Kidney glomerular epithelial cell (primary cell): ENCODE measurements at regions not wholly inside any gene's neighbourhood (a gene's known extent, or its start where the extent isn't known, plus 50 kb on each side); places are given as distances from the start of the nearest gene placed in this dataset.
"Not testable (repeated sequence)": the region's sequence is repeated elsewhere in the genome, so short reads cannot be mapped to it uniquely, and the experiment has no call there.

Experiments used
- DNase-seq: peaks from one replicate; lab custom pipeline; 2025; lab: John Stamatoyannopoulos, UW

GRCh38 chr19:56894626-56895025 is 54.1 kb upstream of the PEG3 start:
- no peak for DNase-seq

DNA sequence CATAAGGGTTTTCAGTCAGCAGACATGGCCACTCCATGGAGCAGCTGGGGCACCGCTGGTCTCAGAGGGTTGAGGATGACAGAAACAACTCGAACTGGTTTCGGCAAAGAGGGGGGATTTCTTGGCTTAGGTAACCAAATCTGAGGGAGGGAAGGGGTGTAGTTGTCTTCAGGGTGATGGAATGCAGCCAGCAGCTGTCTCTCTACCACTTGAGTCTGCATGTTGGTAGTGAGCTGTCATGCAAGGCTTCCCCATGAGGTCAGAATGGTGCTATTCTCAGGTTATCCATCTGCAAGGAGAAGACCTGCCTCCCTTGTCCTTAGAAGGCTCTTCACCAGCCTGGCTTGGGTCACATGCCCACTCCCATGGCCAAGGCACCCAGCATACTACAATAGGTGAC is 55.6 kb upstream of the PEG3 start:
- no peak for DNase-seq

DNA sequence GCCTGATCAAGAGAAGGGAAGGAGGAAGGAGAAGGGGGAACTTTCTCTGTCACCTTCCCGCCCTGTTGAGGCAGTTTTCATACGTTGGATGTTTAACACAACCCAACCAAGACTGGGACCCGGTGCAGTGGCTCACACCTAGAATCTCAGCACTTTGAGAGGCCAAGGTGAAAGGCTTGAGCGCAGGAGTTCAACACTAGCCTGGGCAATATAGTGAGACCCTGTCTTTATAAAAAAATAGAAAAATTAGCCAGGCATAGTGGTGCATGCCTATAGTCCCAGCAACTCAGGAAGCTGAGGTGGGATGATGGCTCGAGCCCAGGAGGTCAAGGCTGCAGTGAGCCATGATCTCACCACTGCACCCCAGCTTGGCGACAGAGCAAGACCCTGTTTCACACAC is 59.4 kb upstream of the PEG3 start:
- DNase-seq = no peak

- DNase-seq = no peak
Observed at GRCh38 chr19:56900573-56901097, 60.1 kb upstream of the PEG3 start.

DNA sequence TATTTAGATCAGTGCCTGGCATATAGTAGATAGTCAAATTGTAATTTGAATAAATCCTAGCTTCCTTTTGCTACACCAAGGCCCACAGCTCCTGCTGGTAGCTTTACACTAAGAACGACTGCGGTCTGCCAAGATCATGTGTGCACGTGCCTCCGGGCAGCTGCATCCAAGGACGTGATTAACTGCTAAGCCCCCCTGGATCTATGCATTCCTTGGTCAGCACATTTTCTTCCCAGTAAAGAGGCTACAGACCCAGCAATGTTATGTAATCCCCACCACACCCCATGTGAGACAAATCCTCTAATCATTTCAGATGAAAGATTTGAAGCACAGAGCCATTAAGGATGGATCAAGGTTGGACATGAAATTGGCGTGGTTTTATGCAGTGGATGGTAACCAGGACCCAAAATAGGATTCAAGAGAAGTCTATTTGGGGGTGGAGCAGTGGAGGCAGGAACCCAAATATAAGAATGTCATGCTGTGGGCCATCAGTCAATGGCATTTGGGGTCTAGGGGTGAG is 65.2 kb upstream of the PEG3 start:
- DNase-seq = no peak

DNA sequence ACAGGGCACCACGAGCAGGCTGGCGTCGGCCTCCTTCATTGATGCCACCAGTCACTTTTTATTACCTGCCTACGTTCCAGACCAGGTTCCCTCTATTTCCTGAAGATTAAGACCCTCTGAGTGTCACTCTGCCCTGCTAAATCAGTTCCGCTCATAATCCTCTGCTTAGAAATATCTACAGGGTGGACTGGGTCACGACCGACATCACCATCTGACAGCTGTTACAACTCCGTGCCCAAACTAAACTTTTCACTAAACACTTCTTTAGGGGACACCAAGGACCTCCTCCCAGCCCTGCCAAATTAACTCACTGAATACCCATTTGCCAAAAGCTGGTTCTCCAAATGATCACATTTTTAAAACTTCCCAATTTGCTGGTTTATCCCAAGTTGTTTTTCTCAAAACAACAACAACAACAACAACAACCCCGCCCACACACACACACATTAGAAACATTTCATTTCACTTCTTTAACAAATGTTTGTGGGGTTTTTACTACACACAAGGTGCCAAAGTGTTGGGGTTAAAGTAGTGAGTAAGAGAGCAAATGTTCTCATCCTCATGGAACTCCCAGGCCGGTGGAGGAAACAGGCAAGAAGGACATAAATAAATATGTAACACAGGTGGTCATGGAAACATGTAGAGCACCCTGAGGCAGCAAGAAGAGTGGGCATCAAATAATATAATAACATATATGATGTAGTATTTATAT is 72.0 kb upstream of the PEG3 start:
- no peak for DNase-seq

- DNase-seq = not testable (repeated sequence)
Observed at GRCh38 chr19:56913113-56913455, 72.6 kb upstream of the PEG3 start.

DNA sequence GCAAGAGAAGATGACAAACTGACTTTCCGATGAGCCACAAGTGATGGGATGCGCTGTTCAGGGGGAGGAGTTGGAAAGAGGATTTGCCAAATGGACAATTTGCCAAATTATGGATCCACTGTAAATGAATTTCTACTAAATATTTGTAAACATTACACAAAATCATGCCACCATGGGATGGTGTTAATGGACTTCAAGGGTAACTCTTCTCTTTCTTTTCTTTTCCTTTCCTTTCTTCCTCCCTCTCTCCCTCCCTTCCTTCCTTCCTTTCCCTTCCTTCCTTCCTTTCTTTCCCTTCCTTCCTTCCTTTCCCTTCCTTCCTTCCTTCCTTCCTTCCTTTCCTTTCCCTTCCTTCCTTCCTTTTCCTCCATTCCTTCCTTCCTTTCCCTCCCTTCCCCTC is 76.0 kb upstream of the PEG3 start:
- DNase-seq = no peak

DNA sequence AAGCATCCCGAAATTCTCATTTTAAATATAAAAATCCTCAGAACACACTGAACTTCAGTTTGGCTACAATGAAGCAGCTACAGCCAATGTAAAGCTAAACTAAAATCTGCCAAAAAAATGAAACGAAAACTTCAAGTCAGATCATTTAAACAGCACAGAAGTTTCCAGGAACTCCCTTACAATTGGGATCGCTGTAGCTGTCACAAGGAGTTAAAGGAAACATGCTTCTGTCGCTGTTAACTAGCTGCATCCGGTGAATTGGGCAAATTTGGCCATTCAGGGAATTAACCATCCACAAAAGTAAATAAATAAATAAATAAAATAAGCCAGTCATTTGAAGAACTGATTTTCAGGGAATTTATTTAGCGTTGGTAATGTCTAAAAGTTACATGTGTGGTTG is 77.0 kb upstream of the PEG3 start:
- no peak for DNase-seq

- DNase-seq = no peak
Observed at GRCh38 chr19:56917998-56918397, 77.5 kb upstream of the PEG3 start.

DNA sequence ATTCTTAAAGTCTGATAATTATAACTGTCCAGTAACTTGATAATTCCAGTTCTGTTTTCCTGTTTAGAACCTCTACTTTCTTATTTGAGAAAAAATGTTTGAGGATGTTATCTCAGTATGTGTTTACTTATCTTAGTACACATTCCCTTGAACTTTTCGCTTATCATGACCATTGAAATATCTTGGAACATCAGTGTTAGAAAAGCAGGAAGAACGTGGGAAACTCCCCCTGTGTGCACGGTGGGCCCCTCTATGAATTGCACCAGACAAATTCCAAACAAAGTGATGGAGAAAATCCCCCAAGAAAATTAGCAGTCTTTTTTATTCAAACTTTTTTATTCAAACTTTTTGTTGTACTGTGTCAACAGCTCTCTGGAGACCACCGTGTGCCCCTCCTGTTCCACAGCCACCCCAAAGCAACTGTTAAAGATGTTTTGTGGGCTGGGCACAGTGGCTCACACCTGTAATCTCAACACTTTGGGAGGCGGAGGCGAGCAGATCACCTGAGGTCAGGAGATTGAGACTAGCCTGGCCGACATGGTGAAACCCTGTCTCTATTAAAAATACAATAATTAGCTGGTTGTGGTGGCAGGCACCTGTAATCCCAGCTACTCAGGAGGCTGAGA is 78.3 kb upstream of the PEG3 start:
- DNase-seq = no peak

DNA sequence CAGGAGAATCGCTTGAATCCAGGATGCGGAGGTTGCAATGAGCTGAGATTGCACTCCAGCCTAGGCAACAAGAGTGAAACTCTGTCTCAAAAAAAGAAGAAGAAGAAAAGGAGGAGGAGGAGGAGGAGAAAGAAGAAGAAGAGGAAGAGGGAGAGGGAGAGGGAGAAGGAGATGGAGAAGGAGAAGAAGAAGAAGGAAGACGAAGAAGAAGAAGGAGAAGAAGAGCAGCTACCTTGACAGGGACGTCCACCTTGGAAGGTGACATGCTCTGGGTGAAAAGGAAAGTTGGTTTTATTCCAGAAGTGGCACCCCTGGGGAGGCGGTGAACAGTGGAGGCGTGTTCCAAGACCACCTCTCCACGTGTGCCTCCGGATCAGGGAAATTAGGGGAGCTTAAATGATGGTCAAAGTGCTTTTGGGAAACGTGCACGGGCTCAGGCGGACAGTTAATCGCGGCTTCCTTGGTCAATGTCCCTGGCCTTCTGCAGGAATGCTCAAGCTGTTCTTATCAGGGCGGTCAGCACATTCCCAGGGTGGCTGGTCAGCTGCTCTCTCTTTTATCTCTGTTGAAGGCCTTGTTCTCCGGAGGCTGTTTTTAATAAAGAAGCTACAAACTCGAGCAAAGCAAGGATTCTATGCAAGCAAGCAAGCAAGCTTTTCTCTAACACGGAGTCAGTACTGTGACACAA is 78.9 kb upstream of the PEG3 start:
- no peak for DNase-seq

- not testable (repeated sequence) for DNase-seq
Observed at GRCh38 chr19:56926094-56926493, 85.6 kb upstream of the PEG3 start.

- DNase-seq = no peak
Observed at GRCh38 chr19:56927294-56927693, 86.8 kb upstream of the PEG3 start.

GRCh38 chr19:56927791-56928207 is 87.3 kb upstream of the PEG3 start:
- DNase-seq = peak; percentile 48

DNA sequence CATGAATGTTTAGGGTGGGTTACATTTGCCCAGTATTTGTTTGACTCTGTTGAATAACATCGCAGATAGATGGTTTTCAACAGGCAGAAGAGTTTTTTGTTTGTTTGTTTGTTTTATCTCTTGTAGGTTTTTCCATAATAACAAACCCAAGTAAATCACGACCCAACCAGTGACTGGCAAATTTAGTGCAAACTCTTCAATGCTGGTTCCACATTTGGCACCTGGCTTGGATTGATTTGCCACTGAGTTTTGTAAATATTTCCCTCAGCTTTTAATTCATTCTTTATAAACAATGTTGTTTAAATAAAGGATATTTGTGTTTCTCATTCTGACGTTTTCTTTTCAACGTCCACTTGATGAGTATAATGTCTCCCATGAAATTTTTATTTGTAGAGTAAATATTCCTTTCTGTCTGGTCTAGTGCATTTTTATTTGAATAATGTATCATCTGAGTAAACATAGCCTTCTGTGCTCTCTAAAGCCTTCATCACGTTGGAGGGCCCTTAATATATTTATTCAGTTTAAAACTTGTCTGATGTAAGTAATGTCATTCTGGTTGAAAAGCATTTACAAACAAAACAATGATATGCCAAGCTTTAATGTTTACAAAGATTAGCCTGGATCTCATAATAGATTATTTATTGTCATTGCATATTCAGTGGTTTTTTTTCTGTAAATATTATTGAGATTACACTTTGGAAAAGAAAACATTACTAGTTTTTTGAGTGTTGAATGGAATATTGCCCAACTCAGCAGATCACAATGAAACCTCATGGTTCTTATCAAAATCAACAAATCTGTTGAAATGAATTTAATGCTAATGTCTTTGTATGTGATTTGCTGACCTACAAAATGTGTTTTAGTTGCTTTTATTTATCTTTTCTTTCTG is 90.4 kb upstream of the PEG3 start:
- DNase-seq = no peak

- no peak for DNase-seq
Observed at GRCh38 chr19:56933014-56933705, 92.6 kb upstream of the PEG3 start.

DNA sequence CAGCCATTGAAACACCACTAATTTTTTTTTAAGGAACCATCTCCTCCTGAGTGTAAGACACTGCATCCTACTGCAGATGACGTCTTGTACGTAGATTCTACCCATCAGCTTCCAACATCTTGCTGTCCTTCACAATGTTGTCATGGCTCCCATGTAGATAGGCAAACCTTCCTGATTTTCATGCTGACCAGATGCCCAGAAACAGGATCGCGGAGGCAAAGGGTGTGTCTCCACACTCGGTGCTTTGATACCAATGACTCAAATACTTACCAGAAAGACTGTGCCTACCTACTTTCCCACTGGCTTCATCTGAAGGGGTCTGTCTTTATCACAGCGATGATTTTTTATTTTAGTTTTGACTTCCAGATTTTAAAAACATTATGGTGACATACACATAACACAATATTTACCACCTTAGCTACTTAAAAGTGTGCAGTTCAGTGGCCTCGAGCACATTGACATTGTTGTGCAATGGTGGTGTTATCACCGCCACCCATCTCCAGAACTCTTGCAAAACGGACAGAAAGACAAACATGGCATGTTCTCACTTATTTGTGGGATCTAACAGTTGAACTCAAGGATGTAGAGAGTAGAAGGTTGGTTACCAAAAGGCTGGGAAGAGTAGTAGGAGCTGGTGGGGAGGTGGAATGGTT is 94.0 kb upstream of the PEG3 start:
- DNase-seq = no peak

DNA sequence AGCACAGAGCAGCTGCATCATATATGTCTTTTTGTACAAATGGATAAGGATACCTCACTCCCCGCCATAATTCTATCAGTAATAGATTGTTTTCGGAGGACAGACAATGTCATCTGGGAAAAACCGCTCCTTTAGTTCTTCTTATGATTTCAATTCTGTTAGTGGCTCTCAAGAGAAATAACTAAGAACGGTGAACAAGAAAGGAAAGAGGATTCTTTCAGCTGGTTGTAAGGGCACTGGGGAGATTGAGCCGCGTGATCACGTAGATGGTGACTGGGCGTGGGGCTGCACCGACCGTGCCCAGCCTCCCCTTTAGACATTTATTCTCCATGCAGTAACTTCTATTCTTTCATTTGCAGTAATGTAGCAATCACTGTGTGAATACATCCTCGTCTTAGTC is 99.4 kb upstream of the PEG3 start:
- DNase-seq = no peak

DNA sequence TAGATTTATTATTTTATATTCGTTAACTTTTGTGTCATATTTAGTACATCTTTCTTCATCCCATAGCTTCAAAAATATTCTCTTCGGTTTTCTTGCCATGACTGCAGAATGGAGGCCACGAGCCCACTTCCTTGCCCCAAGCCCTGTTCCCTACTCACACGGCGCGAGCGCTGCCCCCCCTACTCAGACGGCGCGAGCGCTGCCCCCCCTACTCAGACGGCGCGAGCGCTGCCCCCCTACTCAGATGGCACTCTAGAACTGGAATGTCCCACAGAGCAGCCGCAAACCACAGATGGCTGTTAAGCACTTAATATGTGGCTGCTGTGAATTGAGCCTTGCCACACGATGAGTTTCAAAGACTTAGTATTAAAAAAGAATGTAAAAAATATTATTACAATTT is 102.2 kb upstream of the PEG3 start:
- no peak for DNase-seq

- no peak for DNase-seq
Observed at GRCh38 chr19:56946159-56946558, 105.6 kb upstream of the PEG3 start.
